ENCODE measurements at regions not wholly inside any gene's neighbourhood (a gene's known extent, or its start where the extent isn't known, plus 50 kb on each side); places are given as distances from the start of the nearest gene placed in this dataset.
A peak's percentile ranks its signal among the peaks of the same experiment; 100 is the strongest.

DNA sequence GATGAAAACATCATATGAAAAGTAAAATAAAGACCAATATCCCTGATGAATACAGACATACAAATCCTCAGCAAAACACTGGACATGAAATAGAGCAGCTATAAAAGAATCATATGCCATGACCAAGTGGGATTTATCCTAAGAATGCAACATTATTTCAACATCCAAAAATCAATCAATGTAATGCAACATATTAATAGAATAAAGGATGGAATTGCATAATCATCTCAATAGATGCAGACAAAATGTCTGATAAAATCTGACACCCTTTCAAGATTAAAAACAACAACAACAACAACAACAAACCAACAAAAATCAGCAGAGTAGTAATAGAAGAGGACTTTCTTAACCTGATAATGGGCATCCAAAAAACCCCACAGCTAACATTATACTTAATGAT lies 63.8 kb upstream of the IL1R1 start:
- no peak for DNase-seq

DNA sequence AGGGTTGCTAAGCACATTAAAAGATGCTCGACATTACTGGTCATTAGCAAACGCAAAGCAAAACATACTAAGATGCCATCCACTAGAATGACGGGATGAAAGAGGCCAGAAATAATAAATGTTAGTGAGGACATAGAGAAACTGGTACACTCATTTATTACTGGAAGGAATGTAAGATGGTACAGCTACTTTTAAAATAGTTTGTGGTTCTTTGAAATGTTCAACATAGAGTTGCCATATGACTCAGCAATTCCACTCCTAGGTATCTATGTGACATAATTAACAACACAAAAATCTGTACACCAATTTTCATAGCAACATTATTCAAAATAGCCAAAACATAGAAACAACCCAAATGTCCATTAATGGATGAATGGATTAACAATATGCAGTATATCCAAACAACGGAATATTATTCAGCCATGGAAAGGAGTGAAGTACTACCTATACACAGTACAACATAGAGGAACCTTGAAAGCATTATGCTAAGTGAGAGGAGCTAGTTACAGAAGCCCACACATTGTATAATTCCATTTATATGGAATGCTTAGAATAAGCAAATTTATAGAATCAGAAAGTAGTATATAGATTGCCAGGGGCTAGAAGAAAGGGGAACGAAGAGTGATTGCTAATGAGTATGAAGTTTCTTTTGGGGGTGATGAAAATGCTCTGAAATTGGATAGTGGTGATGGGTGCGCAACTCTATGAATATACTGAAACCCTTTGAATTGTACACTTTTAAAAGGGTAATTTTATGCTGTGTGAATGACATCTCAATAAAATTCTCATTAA lies 61.9 kb upstream of the IL1R1 start:
- DNase-seq, result no peak

DNA sequence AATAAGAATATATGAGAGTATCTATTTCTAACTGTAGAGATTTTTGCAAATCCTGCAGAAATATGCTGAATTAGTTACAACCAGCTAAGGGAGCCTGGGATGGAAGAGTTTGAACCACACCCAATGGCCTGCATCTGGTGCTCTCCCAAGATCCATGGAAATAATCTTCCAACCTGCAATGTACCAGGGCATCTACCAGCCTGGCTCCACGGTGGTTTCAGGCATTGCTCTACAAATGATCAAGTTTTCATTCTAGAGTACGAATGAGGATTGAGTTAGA lies 61.4 kb upstream of the IL1R1 start:
- no peak for DNase-seq

DNA sequence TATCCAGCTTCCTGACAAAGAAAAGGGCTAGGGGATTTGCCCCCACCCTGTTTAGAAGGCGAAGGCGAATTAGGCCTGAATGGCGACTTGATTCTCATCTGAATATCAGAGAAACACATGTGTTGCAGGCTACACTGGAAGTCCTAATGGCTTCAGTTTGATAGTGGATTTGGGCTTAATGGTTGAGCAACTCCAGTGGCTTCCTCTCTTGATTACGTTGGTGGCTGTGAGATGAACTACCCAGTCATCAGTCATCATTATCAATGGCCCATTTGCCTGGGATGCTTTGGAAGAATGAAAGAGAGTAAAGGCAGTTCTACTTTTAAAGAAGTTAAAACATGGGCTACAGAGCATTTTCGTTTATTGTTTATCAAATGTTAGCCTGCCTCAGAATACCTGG lies 60.9 kb upstream of the IL1R1 start:
- DNase-seq, result no peak

DNA sequence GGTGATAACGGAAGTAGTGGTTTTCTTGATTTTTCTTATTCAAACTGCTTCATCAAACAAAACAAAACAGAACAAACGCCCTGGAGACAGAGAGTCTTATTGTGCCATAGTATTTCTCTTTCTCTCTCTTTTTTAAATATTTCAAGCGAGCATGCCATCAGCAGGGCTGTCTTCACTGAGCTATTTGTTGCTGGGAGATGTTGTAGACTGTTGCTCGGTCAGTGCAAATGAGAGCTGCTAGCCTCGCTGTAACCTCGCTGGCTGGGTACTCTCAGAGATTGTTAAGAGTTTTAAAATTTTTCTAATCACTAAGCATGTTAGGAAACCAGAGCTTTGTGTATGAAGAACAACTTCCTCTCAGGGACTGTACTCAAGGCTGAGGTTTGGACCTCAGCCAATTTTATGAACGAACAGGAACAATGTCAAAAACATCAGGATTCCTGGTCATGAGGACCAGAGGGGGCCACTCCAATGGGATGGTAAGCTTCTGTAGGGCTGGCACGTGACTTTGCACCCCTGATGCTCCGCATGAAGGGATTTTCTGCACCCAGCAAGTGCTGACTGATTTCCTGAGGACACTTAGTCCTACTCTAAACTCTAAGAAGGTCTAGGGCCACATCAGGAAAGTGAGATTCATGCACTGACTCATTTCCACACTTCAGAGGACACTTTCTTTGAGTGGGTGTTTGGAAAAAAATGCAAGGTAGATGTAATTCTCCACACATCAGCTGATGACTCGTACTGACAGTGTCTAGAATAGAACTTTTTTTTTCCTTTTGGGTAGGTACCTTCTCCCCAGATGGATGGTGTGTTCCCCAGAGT lies 59.8 kb upstream of the IL1R1 start:
- peak; percentile 37 for DNase-seq

DNA sequence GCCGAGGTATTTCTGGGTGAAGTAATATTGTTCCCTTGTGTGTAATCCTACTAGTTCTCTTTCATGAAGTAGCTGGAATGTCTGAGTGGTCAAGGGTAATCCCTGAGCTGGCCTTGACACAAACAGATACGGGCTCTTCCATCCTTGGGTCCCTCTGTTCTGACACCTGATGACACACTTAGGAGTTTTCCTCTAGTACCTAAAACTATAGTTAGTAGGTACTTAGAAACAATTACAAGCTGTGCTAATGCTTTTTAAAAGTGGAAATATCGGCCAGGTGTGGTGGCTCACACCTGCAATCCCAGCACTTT lies 59.2 kb upstream of the IL1R1 start:
- no peak for DNase-seq

DNA sequence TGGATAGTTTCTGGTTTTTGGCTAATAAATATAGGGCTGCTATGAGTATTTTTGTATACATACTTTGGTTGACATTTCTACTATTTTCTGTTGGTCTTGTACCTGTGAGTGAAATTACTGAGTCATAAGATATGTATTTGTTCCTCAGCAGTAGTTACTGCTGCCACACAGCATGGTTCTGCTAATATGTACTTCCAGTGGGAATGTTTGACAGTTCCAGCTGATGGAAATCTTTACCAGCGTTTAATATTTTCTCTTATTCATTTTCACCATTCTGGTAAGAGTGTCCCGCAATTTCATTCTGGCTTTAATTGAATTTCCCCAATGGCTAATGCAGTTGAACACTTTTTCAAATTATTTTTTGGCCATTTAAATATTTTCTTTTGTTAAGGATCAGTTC lies 57.9 kb upstream of the IL1R1 start:
- DNase-seq, result no peak

DNA sequence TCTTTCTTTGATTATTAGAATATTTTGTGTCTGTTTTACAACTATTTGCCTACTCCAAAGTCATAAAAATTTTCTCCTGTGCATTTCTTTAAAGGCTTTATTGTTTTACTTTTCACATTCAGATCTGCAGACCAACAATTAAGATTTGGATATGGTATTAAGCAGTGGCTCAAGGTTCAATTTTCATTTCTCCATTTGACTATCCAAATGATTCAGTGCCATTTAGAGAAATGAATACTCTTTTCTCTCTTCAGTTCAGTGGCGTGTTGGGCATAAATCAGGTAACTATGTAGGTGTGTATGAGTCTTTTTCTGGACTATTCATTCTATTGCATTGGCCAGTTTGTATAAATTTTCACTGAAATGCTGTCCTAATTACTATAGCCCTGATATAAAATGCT lies 57.3 kb upstream of the IL1R1 start:
- DNase-seq, result no peak

DNA sequence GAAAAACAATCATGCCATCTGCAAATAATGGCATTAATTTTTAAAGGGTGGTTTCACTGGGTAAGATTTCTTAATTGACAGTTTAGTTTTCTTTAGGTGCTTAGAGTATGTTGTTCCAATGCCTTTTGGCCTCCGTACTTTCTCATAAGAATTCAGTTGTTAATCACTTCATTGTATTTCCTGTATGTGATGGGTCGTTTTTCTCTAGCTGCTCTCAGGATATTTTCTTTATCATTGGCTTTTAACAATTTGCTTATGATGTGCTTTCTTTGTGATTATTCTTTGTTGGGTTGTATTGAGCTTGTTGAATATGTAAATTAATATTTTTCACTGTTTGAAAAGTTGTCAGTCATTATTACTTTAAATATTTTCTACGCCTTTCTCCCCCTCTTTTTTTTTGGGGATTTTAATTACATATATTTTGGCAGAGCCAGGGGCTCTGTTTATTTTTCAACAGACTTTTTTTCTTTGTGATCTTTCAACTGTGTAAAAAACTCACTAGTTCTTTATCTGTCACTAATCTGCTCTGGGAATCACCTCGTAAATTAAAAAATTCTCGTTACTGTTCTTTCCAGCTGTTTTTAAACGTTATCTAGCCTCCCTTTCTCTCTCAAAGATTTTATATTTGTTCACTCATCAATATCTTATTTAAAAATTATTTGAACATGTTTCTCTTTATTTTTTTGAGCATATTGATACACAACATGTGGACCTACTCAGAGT lies 56.2 kb upstream of the IL1R1 start:
- no peak for DNase-seq

DNA sequence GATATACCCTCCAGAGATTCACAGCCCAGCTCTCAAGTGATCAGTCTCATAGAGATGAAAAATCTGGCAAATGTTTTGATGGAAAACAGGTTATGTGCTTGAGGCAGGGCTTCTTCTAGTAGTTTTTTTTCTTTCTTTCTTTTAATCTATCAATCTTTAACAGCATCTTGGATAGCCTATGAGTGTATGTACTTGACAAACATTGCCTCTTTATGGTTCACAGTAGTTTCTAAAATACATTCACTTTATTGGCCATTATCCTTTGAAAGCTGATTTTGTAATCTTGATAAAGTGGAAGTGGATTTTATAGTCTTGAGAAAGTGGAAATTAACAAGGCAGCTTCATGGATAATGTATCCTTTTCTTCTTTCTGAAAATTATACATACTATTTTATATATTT lies 51.4 kb upstream of the IL1R1 start:
- DNase-seq, result no peak

DNA sequence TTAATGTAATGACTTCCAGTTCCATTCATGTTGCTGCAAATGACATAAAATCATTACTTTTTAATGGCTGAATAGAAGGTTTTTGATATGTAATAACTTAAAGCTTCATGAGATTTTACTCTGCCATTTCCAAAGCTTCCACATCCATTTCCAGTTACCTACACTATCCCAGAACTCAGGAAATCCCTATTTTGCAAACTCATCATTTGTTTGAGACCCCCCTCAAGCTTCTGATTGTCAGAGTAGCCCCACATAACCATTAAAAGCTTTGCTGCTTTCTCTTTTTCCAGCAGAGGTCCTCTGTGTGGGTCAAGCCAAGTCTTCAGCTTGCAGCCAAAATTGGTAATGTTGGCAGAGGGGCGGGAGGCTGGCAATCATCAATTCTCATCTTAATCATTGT lies 50.6 kb upstream of the IL1R1 start:
- no peak for DNase-seq

DNA sequence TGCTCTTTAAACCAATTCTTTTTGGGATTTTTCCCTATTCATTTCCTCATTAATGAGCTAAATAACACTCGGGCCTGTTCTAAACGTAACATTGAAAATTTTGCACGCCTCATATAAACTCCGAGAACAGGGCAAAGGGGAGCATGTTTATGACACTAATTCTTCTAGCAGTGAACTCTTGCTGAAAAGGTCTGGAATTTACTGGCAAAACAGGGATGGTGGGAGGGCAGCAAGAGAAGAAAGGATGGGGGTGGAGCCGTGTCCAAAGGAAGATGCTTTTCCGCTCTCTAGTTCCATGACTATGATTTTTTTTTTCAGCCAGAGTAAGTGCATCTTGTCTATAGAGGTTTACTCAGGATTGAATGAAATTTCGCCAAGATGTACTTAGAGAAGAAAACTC lies 50.0 kb upstream of the IL1R1 start:
- no peak for DNase-seq

All from CD4-positive, alpha-beta T cell treated with Interleukin-17A for 1 hour (primary cell).